A673 (cell line): ENCODE measurements at regions not wholly inside any gene's neighbourhood (a gene's known extent, or its start where the extent isn't known, plus 50 kb on each side); places are given as distances from the start of the nearest gene placed in this dataset.

Experiments
- EZH2 ChIP-seq: fragments of 200-600 bp; sonication (generic); IDR thresholded peaks from 2 replicates; pipeline ENCODE4 v1.6.1; 2017; ENCODE audit warnings: borderline replicate concordance, low read depth, mild to moderate bottlenecking, mixed read lengths, antibody characterized with exemption, low read length; ENCODE audit not compliant: poor library complexity, severe bottlenecking
- TF ChIP-seq, protein P1 (sequence below): fragments of 300-800, 200-600 bp; sonication (generic); conservative IDR thresholded peaks from 2 replicates; pipeline ENCODE4 v1.5.1; 2017; ENCODE audit warnings: low read depth, mild to moderate bottlenecking, antibody characterized with exemption, low read length, moderate library complexity, mixed read lengths

- TF ChIP-seq, protein P1, sequence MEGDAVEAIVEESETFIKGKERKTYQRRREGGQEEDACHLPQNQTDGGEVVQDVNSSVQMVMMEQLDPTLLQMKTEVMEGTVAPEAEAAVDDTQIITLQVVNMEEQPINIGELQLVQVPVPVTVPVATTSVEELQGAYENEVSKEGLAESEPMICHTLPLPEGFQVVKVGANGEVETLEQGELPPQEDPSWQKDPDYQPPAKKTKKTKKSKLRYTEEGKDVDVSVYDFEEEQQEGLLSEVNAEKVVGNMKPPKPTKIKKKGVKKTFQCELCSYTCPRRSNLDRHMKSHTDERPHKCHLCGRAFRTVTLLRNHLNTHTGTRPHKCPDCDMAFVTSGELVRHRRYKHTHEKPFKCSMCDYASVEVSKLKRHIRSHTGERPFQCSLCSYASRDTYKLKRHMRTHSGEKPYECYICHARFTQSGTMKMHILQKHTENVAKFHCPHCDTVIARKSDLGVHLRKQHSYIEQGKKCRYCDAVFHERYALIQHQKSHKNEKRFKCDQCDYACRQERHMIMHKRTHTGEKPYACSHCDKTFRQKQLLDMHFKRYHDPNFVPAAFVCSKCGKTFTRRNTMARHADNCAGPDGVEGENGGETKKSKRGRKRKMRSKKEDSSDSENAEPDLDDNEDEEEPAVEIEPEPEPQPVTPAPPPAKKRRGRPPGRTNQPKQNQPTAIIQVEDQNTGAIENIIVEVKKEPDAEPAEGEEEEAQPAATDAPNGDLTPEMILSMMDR = no peak
- TF ChIP-seq EZH2 = no peak
Observed at GRCh38 chr13:64477146-64477545, 2753.0 kb downstream of the PCDH9 start.
